ENCODE measurements at regions not wholly inside any gene's neighbourhood (a gene's known extent, or its start where the extent isn't known, plus 50 kb on each side); places are given as distances from the start of the nearest gene placed in this dataset.

DNA sequence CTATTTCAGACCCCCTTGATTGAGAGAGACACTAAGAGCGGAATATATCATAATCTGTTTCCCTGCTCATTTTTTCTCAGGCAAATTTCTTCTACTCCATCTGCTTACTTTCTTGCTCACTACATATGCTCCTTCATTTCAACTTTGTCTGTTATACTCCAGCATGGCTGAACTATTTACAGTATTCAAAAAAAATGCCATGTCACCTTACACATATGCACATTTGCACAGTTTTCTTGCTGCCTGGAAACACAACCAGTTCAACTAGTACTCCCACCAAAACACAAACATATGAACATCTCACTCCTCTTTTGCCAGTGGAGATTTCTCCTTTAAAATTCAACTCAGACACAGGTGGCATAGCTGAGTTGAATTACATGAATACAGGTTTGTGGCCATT is 1142.1 kb upstream of the CADM2 start:
- TF ChIP-seq, protein P1, sequence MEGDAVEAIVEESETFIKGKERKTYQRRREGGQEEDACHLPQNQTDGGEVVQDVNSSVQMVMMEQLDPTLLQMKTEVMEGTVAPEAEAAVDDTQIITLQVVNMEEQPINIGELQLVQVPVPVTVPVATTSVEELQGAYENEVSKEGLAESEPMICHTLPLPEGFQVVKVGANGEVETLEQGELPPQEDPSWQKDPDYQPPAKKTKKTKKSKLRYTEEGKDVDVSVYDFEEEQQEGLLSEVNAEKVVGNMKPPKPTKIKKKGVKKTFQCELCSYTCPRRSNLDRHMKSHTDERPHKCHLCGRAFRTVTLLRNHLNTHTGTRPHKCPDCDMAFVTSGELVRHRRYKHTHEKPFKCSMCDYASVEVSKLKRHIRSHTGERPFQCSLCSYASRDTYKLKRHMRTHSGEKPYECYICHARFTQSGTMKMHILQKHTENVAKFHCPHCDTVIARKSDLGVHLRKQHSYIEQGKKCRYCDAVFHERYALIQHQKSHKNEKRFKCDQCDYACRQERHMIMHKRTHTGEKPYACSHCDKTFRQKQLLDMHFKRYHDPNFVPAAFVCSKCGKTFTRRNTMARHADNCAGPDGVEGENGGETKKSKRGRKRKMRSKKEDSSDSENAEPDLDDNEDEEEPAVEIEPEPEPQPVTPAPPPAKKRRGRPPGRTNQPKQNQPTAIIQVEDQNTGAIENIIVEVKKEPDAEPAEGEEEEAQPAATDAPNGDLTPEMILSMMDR (IDR thresholded peaks at IDR 0.05), result no peak
- no peak for TF ChIP-seq POLR2A (IDR thresholded peaks at IDR 0.05)
